OCI-LY1 (cell line): ENCODE measurements at regions not wholly inside any gene's neighbourhood (a gene's known extent, or its start where the extent isn't known, plus 50 kb on each side); places are given as distances from the start of the nearest gene placed in this dataset.

Source experiments
- EZH2 ChIP-seq: fragments of 200-600 bp; sonication (generic), shearing (Covaris generic); IDR thresholded peaks from 2 replicates; pipeline ENCODE4 v1.8.0; 2017; ENCODE audit warnings: borderline replicate concordance, mixed run types, mild to moderate bottlenecking, antibody characterized with exemption, low read length, moderate library complexity, mixed read lengths
- TF ChIP-seq, protein P1 (sequence below): fragments of 200-600 bp; sonication (generic), shearing (Covaris generic); IDR thresholded peaks from 2 replicates; pipeline ENCODE4 v1.5.1; 2017; ENCODE audit warnings: mild to moderate bottlenecking, antibody characterized with exemption, low read length, moderate library complexity, mixed read lengths

DNA sequence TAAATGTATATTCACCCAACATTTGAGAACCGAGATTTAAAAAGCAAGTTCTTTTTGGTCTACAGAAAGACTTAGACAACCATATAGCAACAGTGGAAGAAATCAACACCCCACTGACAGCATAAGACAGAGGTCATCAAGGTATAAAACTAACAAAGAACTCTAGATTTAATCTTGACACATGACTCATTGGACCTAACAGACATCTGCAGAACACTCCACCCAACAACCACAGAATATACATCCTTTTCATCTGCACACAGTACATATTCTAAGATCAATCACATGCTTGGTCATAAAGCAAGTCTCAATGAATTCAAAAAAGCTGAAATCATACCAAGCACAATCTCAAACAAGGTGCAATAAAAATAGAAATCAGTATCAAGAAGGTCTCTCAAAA is 65.8 kb downstream of the SPIN4 start:
- TF ChIP-seq, protein P1, sequence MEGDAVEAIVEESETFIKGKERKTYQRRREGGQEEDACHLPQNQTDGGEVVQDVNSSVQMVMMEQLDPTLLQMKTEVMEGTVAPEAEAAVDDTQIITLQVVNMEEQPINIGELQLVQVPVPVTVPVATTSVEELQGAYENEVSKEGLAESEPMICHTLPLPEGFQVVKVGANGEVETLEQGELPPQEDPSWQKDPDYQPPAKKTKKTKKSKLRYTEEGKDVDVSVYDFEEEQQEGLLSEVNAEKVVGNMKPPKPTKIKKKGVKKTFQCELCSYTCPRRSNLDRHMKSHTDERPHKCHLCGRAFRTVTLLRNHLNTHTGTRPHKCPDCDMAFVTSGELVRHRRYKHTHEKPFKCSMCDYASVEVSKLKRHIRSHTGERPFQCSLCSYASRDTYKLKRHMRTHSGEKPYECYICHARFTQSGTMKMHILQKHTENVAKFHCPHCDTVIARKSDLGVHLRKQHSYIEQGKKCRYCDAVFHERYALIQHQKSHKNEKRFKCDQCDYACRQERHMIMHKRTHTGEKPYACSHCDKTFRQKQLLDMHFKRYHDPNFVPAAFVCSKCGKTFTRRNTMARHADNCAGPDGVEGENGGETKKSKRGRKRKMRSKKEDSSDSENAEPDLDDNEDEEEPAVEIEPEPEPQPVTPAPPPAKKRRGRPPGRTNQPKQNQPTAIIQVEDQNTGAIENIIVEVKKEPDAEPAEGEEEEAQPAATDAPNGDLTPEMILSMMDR: no peak
- TF ChIP-seq EZH2: no peak
